Neuronal stem cell (in vitro differentiated cells): ENCODE measurements at regions not wholly inside any gene's neighbourhood (a gene's known extent, or its start where the extent isn't known, plus 50 kb on each side); places are given as distances from the start of the nearest gene placed in this dataset.

Experiments
- DNase-seq: peaks from one replicate; pipeline ENCODE4 v3.0.0-alpha.2; 2013; ENCODE audit warnings: low spot score
- H2AFZ ChIP-seq: one replicate; pipeline ENCODE4 v1.6.1; 2013; ENCODE audit warnings: mild to moderate bottlenecking, low read length, inconsistent platforms
- H2AK5ac ChIP-seq: 2 replicates; pipeline ENCODE4 v1.6.1; 2013; ENCODE audit warnings: low read depth, mild to moderate bottlenecking, inconsistent platforms, low read length, moderate library complexity, mixed read lengths
- H2BK120ac ChIP-seq: 2 replicates; pipeline ENCODE4 v1.6.1; 2013; ENCODE audit warnings: low read depth, mild to moderate bottlenecking, inconsistent platforms, low read length, moderate library complexity, mixed read lengths
- H2BK12ac ChIP-seq: one replicate; pipeline ENCODE4 v1.6.1; 2013; ENCODE audit warnings: low read length, inconsistent platforms
- H2BK15ac ChIP-seq: 2 replicates; pipeline ENCODE4 v1.6.1; 2013; ENCODE audit warnings: mild to moderate bottlenecking, low read length, inconsistent platforms, mixed read lengths
- H2BK5ac ChIP-seq: one replicate; pipeline ENCODE4 v1.6.1; 2013; ENCODE audit warnings: inconsistent platforms, mild to moderate bottlenecking, low read length, moderate library complexity
- H3K14ac ChIP-seq: one replicate; pipeline ENCODE4 v1.6.1; 2013; ENCODE audit warnings: low read length, inconsistent platforms
- H3K18ac ChIP-seq: 2 replicates; pipeline ENCODE4 v1.6.1; 2013; ENCODE audit warnings: low read length, inconsistent platforms
- H3K23ac ChIP-seq: 2 replicates; pipeline ENCODE4 v1.6.1; 2013; ENCODE audit warnings: low read depth, mild to moderate bottlenecking, mixed read lengths, low read length, inconsistent platforms; ENCODE audit not compliant: poor library complexity
- H3K27ac ChIP-seq: replicated peaks from 3 replicates; pipeline ENCODE4 v1.5.1; 2013; ENCODE audit warnings: low read length, inconsistent platforms
- H3K27me3 ChIP-seq, 3 experiments: 2 replicates each; pipeline ENCODE4 v1.6.1; 2013; ENCODE audit warnings: low read length in 3 of 3, mild to moderate bottlenecking in 2 of 3, inconsistent platforms in 1 of 3, low read depth in 1 of 3, mixed read lengths in 1 of 3, moderate library complexity in 1 of 3; ENCODE audit not compliant: control insufficient read depth in 3 of 3, insufficient read depth in 3 of 3
- H3K36me3 ChIP-seq, 2 donors: replicated peaks in 1 of 2; 2 replicates each; pipeline ENCODE4 v1.6.1; 2013; ENCODE audit warnings: low read length in 2 of 2; ENCODE audit not compliant: control insufficient read depth in 2 of 2, insufficient read depth in 2 of 2
- H3K4ac ChIP-seq: 2 replicates; pipeline ENCODE4 v1.6.1; 2013; ENCODE audit warnings: inconsistent platforms, mild to moderate bottlenecking, low read length, moderate library complexity
- H3K4me1 ChIP-seq, 2 donors: 1 replicate in 1 of 2; 2 replicates in 1 of 2; pipeline ENCODE4 v1.6.1; 2013; ENCODE audit warnings: low read length in 2 of 2, low read depth in 1 of 2; ENCODE audit not compliant: control insufficient read depth in 2 of 2, insufficient read depth in 1 of 2
- H3K4me2 ChIP-seq: one replicate; pipeline ENCODE4 v1.6.1; 2013; ENCODE audit warnings: mild to moderate bottlenecking, low read length, inconsistent platforms; ENCODE audit not compliant: insufficient read depth, poor library complexity, severe bottlenecking
- H3K4me3 ChIP-seq, 2 donors: 2 replicates each; pipeline ENCODE4 v1.5.1; 2013; ENCODE audit warnings: low read length in 2 of 2, mild to moderate bottlenecking in 2 of 2, inconsistent platforms in 1 of 2, moderate library complexity in 1 of 2
- H3K79me1 ChIP-seq: one replicate; pipeline ENCODE4 v1.6.1; 2013; ENCODE audit warnings: low read depth, mild to moderate bottlenecking, inconsistent platforms, low read length, moderate library complexity
- H3K9ac ChIP-seq: one replicate; pipeline ENCODE4 v1.6.1; 2013; ENCODE audit warnings: mild to moderate bottlenecking, low read depth, low read length, inconsistent platforms; ENCODE audit not compliant: poor library complexity
- H3K9me3 ChIP-seq, 2 donors: replicated peaks in 1 of 2; 2 replicates each; pipeline versions ENCODE3 to v1.6.1; 2013; ENCODE audit warnings: low read length in 2 of 2, mild to moderate bottlenecking in 2 of 2, inconsistent platforms in 1 of 2, low read depth in 1 of 2, mixed read lengths in 1 of 2, moderate library complexity in 1 of 2; ENCODE audit not compliant: control insufficient read depth in 2 of 2, insufficient read depth in 1 of 2
- H4K8ac ChIP-seq: one replicate; pipeline ENCODE4 v1.6.1; 2013; ENCODE audit warnings: low read depth, mild to moderate bottlenecking, inconsistent platforms, low read length, moderate library complexity
- H4K91ac ChIP-seq: one replicate; pipeline ENCODE4 v1.6.1; 2013; ENCODE audit warnings: low read length, low read depth, mild to moderate bottlenecking, inconsistent platforms; ENCODE audit not compliant: poor library complexity
- WGBS, 2 donors: extraction: QIAGEN DNeasy Blood & Tissue Kit; methylation state at CpG; one replicate each; pipeline ENCODE4 v1.1.7; 2013; ENCODE audit warnings: missing lambda C conversion rate in 2 of 2, mixed read lengths in 1 of 2; ENCODE audit not compliant: insufficient read length in 2 of 2, insufficient replicate concordance in 1 of 2; ENCODE audit errors: extremely low coverage in 2 of 2; 5-methylcytosine and 5-hydroxymethylcytosine counted together

DNA sequence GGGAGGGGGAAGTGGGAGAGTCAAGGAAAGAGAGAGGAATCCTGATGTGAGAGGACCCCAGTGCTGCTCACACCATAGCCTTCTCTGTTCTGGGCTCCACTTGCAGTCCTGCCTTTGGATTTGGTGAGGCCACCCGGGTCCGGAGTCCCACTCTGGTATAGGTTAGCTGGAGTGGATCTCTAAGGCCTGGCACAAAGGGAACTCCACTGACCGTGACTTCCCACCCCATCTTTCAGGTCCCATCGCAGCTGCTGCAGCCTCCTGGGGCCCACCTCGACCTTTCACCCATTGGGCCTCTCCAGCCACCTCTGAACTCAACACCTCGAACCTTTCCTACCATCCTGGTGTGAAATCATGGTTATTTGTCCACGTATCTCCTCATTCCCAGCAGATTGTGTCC is 324.4 kb downstream of the MATN1 start:
- no CpG with 5 or more reads among the region's 7 CpGs for WGBS, 2 donors
- Histone ChIP-seq H3K36me3 (no peaks in the 10 kb centered on the region), H2BK12ac (no peak overlapping the region)

DNA sequence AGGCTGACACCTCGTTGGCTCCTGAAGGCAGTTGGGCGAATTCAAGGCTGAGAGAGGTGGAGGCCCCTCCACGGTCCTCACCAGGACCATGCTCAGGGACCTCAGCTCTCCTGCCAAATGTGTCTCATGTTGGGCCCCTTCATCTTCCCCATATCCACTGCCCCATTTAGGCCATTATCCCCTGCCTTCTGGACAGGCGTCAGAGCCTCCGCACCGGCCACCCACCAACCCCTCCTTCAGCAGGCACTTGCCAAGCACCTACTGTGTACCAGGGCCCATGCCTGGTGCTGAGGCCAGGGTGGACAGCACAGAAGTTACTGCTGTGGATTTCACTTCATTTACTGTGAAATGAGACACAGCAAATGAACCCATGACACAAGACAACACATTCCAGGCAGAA is 325.8 kb downstream of the MATN1 start:
- H3K23ac ChIP-seq, result no peak overlapping the region
- H3K9me3 ChIP-seq, result no peaks in the 10 kb centered on the region
- H2BK15ac ChIP-seq, result no peak overlapping the region
- no peak overlapping the region for H3K4me2 ChIP-seq
- no peaks in the 10 kb centered on the region for H3K27me3 ChIP-seq
- H3K9ac ChIP-seq, result no peak overlapping the region
- DNase-seq, result no peak
- peaks cover 0 to 2% of the 10 kb centered on the region in 2 donors for H3K4me1 ChIP-seq
- no peak overlapping the region for H2AFZ ChIP-seq
- H3K14ac ChIP-seq, result no peak overlapping the region
- H4K91ac ChIP-seq, result no peak overlapping the region
- no peak overlapping the region for H2BK5ac ChIP-seq
- no peak overlapping the region for H4K8ac ChIP-seq
- H3K18ac ChIP-seq, result peak overlapping the region; percentile 5
- no peaks in the 10 kb centered on the region for H3K79me1 ChIP-seq
- H2AK5ac ChIP-seq, result no peak overlapping the region
- H3K4me3 ChIP-seq, result no peak overlapping the region
- H2BK120ac ChIP-seq, result no peak overlapping the region
- H3K27ac ChIP-seq, result no peak overlapping the region
- no CpG with 5 or more reads among the region's 6 CpGs for WGBS, 2 donors
- H2BK12ac ChIP-seq, result no peak overlapping the region
- H3K4ac ChIP-seq, result no peak overlapping the region
- no peaks in the 10 kb centered on the region for H3K36me3 ChIP-seq

More for the DNA sequence above, 324.4 kb downstream of the MATN1 start:
- H2BK15ac ChIP-seq, result no peak overlapping the region
- no peak overlapping the region for H3K23ac ChIP-seq
- no peak overlapping the region for H3K4ac ChIP-seq
- H3K27ac ChIP-seq, result no peak overlapping the region
- no peaks in the 10 kb centered on the region for H3K9me3 ChIP-seq
- no peak overlapping the region for H2BK5ac ChIP-seq
- H3K4me2 ChIP-seq, result no peak overlapping the region
- no peak overlapping the region for H3K4me3 ChIP-seq
- no peak overlapping the region for H4K8ac ChIP-seq
- no peak overlapping the region for H2AK5ac ChIP-seq
- peaks cover 0 to 9% (median 0%) of the 10 kb centered on the region in 3 experiments for H3K27me3 ChIP-seq
- H3K14ac ChIP-seq, result no peak overlapping the region
- H3K9ac ChIP-seq, result no peak overlapping the region
- no peak for DNase-seq
- H3K18ac ChIP-seq, result no peak overlapping the region
- no peak overlapping the region for H2AFZ ChIP-seq
- H2BK120ac ChIP-seq, result no peak overlapping the region
- H3K79me1 ChIP-seq, result no peaks in the 10 kb centered on the region
- peaks cover 0 to 6% of the 10 kb centered on the region in 2 donors for H3K4me1 ChIP-seq
- H4K91ac ChIP-seq, result no peak overlapping the region

- no peak overlapping the region for H3K23ac ChIP-seq
- H3K18ac ChIP-seq, result no peak overlapping the region
- no peak overlapping the region for H2BK12ac ChIP-seq
- H3K4me2 ChIP-seq, result no peak overlapping the region
- no peak overlapping the region for H2BK120ac ChIP-seq
- H3K9ac ChIP-seq, result no peak overlapping the region
- H2AFZ ChIP-seq, result no peak overlapping the region
- H4K8ac ChIP-seq, result no peak overlapping the region
- no peaks in the 10 kb centered on the region for H3K79me1 ChIP-seq
- H4K91ac ChIP-seq, result no peak overlapping the region
- H3K4me3 ChIP-seq, result no peak overlapping the region
- WGBS, 2 donors, result no CpG with 5 or more reads among the region's 2 CpGs
- no peaks in the 10 kb centered on the region for H3K9me3 ChIP-seq
- peaks cover 0 to 2% of the 10 kb centered on the region in 2 donors for H3K4me1 ChIP-seq
- DNase-seq, result no peak
- no peak overlapping the region for H3K4ac ChIP-seq
- H2BK5ac ChIP-seq, result no peak overlapping the region
- H2BK15ac ChIP-seq, result no peak overlapping the region
- no peaks in the 10 kb centered on the region for H3K36me3 ChIP-seq
- no peak overlapping the region for H2AK5ac ChIP-seq
- no peak overlapping the region for H3K27ac ChIP-seq
- H3K27me3 ChIP-seq, result no peaks in the 10 kb centered on the region
- H3K14ac ChIP-seq, result no peak overlapping the region
These were observed 327.8 kb downstream of the MATN1 start for GRCh38 chr1:30395631-30396030.

DNA sequence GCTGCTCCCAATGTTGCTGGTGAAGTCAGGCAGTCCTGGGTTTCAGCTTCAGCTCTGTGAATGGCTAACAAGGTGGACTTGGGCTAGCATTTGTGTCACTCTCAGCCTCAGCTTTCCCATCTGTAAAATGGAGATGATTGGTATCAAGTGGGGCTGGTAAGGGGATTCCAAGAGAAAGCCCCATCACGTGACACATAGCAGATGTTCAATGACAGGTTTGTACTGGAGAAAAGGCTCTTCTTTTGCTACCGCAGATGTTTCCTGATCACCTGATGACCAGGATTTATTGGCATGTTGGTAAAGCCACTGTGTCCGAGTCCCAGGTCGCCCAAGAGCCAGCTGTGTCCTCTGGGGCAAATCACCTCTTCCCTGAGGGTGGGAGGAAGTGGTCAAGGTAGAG is 335.0 kb downstream of the MATN1 start:
- Histone ChIP-seq H2BK15ac (no peak overlapping the region), H3K23ac (no peak overlapping the region), H2AFZ (no peak overlapping the region), H3K79me1 (no peaks in the 10 kb centered on the region), H3K36me3 (no peaks in the 10 kb centered on the region), H3K27me3 (no peaks in the 10 kb centered on the region), H4K91ac (no peak overlapping the region), H3K4me1 (no peaks in the 10 kb centered on the region), H2BK120ac (no peak overlapping the region), H2BK12ac (no peak overlapping the region), H3K4me3 (no peak overlapping the region), H3K18ac (no peak overlapping the region), H3K9me3 (no peaks in the 10 kb centered on the region), H4K8ac (no peak overlapping the region), H3K4ac (no peak overlapping the region), H3K9ac (no peak overlapping the region), H3K27ac (no peak overlapping the region), H3K14ac (no peak overlapping the region), H2BK5ac (no peak overlapping the region), H2AK5ac (no peak overlapping the region), H3K4me2 (no peak overlapping the region)
- DNase-seq, result no peak
- no CpG with 5 or more reads among the region's 4 CpGs for WGBS, 2 donors
